Body of pancreas (tissue), 4 donors: ENCODE measurements at regions not wholly inside any gene's neighbourhood (a gene's known extent, or its start where the extent isn't known, plus 50 kb on each side); places are given as distances from the start of the nearest gene placed in this dataset.

ENCODE experiments used
- POLR2A ChIP-seq, 3 donors: fragments of 450-650 bp; IDR thresholded peaks; one replicate each; pipeline ENCODE4 v1.6.1; 2016; ENCODE audit warnings: antibody characterized with exemption in 3 of 3, mild to moderate bottlenecking in 2 of 3
- TF ChIP-seq, protein P1 (sequence below), 7 experiments: fragments of 450-650 bp in 4 of 7; fragments of 200-600 bp in 3 of 7; sonication (generic) in 3 of 7; IDR thresholded peaks; one replicate each; pipeline ENCODE4 v1.5.1; 2016 to 2019; ENCODE audit warnings: antibody characterized with exemption in 7 of 7

GRCh38 chr1:182129398-182129797 lies 67.9 kb upstream of the ZNF648 start:
- TF ChIP-seq, protein P1, sequence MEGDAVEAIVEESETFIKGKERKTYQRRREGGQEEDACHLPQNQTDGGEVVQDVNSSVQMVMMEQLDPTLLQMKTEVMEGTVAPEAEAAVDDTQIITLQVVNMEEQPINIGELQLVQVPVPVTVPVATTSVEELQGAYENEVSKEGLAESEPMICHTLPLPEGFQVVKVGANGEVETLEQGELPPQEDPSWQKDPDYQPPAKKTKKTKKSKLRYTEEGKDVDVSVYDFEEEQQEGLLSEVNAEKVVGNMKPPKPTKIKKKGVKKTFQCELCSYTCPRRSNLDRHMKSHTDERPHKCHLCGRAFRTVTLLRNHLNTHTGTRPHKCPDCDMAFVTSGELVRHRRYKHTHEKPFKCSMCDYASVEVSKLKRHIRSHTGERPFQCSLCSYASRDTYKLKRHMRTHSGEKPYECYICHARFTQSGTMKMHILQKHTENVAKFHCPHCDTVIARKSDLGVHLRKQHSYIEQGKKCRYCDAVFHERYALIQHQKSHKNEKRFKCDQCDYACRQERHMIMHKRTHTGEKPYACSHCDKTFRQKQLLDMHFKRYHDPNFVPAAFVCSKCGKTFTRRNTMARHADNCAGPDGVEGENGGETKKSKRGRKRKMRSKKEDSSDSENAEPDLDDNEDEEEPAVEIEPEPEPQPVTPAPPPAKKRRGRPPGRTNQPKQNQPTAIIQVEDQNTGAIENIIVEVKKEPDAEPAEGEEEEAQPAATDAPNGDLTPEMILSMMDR (IDR thresholded peaks at IDR 0.05) = no peak
- no peak for TF ChIP-seq POLR2A (IDR thresholded peaks at IDR 0.05)
